ENCODE measurements at regions not wholly inside any gene's neighbourhood (a gene's known extent, or its start where the extent isn't known, plus 50 kb on each side); places are given as distances from the start of the nearest gene placed in this dataset.

DNA sequence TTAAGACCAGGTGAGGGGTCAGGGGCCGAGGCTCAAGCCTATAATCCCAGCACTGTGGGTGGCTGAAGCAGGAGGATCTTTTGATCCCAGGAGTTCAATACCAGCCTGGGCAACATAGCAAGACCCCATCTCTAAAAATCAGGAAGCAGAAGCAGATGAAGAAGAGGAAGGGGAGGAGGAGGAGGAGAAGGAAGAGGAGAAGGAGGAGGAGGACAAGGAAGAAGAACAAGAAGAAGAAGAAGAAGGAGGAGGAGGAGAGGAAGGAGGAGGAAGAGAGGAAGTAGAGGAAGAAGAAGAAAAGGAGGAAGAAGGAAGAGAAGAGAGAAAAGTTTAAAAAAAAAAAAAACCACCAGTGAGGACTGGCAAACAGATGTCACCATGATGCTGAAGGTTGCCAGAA lies 92.0 kb upstream of the TMEM26 start:
- POLR2A ChIA-PET = no interaction called here
- Histone ChIP-seq H3K4me3 (replicated peaks in 1 of 2; ENCODE audit: low read depth in 1 of 2, low read length in 2 of 2) (no peak overlapping the region), H3K9ac (ENCODE audit: low read length) (no peak overlapping the region), H3K4me1 (ENCODE audit: control insufficient read depth in 1 of 2, insufficient read depth in 2 of 2, low read length in 2 of 2) (no peaks in the 10 kb centered on the region), H2AFZ (ENCODE audit: low read depth, low read length, poor library complexity, severe bottlenecking) (no peak overlapping the region), H3K79me2 (ENCODE audit: insufficient read depth, low read length) (no peaks in the 10 kb centered on the region), H3K27me3 (ENCODE audit: insufficient read depth, low read length) (no peaks in the 10 kb centered on the region), H3K9me3 (ENCODE audit: control insufficient read depth in 1 of 2, insufficient read depth in 1 of 2, low read depth in 1 of 2, low read length in 2 of 2) (no peaks in the 10 kb centered on the region), H3K27ac (ENCODE audit: low read depth, low read length) (no peak overlapping the region), H3K36me3 (ENCODE audit: control insufficient read depth in 1 of 2, insufficient read depth in 2 of 2, low read length in 2 of 2) (no peaks in the 10 kb centered on the region), H3K4me2 (ENCODE audit: low read length) (no peak overlapping the region), H4K20me1 (ENCODE audit: insufficient read depth) (no peaks in the 10 kb centered on the region), H3K9me2 (ENCODE audit: insufficient read depth) (no peaks in the 10 kb centered on the region)
- RAD21 ChIA-PET (ENCODE audit: low non-redundant PET in 1 of 2, low total read pairs in 2 of 2, uncharacterized antibody in 2 of 2, unreplicated experiment in 2 of 2) = no interaction called here
- intact Hi-C loops (cut with micrococcal nuclease) = no loop called here
- ATAC-seq = no peak
- TF ChIP-seq ZNF274 (IDR thresholded peaks at IDR 0.05; ENCODE audit: low read depth, low read length) (no peak), SP1 (IDR thresholded peaks at IDR 0.05; ENCODE audit: low read depth) (no peak), RAD21 (IDR thresholded peaks at IDR 0.05; ENCODE audit: low read depth) (no peak), EZH2phosphoT487 (IDR thresholded peaks at IDR 0.05; ENCODE audit: borderline replicate concordance) (no peak), FOSL1 (IDR thresholded peaks at IDR 0.05; ENCODE audit: low read depth) (no peak), CEBPB (IDR thresholded peaks at IDR 0.05; ENCODE audit: low read depth) (no peak), ELF1 (IDR thresholded peaks at IDR 0.05; ENCODE audit: borderline replicate concordance, low read depth) (no peak), JUND (IDR thresholded peaks at IDR 0.05) (no peak), ZFX (IDR thresholded peaks at IDR 0.05) (no peak), EZH2 (IDR thresholded peaks at IDR 0.05) (no peak), TCF7L2 (IDR thresholded peaks at IDR 0.05; ENCODE audit: borderline replicate concordance, extremely low read depth, insufficient read depth, insufficient read length) (no peak), POLR2A (IDR thresholded peaks at IDR 0.05; ENCODE audit: borderline replicate concordance, extremely low read depth, insufficient read depth, insufficient read length) (no peak), EGR1 (IDR thresholded peaks at IDR 0.05; ENCODE audit: low read depth) (no peak), YY1 (IDR thresholded peaks at IDR 0.05; ENCODE audit: extremely low read depth, insufficient replicate concordance, low read depth, low read length) (no peak)
- TF ChIP-seq, protein P1, sequence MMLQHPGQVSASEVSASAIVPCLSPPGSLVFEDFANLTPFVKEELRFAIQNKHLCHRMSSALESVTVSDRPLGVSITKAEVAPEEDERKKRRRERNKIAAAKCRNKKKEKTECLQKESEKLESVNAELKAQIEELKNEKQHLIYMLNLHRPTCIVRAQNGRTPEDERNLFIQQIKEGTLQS (IDR thresholded peaks at IDR 0.05) = no peak
- TF ChIP-seq, protein P2, sequence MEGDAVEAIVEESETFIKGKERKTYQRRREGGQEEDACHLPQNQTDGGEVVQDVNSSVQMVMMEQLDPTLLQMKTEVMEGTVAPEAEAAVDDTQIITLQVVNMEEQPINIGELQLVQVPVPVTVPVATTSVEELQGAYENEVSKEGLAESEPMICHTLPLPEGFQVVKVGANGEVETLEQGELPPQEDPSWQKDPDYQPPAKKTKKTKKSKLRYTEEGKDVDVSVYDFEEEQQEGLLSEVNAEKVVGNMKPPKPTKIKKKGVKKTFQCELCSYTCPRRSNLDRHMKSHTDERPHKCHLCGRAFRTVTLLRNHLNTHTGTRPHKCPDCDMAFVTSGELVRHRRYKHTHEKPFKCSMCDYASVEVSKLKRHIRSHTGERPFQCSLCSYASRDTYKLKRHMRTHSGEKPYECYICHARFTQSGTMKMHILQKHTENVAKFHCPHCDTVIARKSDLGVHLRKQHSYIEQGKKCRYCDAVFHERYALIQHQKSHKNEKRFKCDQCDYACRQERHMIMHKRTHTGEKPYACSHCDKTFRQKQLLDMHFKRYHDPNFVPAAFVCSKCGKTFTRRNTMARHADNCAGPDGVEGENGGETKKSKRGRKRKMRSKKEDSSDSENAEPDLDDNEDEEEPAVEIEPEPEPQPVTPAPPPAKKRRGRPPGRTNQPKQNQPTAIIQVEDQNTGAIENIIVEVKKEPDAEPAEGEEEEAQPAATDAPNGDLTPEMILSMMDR (IDR thresholded peaks at IDR 0.05 in 2 of 3, conservative IDR thresholded peaks at IDR 0.05 in 1 of 3; ENCODE audit: borderline replicate concordance in 1 of 3, insufficient read depth in 1 of 3, low read depth in 2 of 3, low read length in 2 of 3) = no peak
- TF ChIP-seq, protein P3, sequence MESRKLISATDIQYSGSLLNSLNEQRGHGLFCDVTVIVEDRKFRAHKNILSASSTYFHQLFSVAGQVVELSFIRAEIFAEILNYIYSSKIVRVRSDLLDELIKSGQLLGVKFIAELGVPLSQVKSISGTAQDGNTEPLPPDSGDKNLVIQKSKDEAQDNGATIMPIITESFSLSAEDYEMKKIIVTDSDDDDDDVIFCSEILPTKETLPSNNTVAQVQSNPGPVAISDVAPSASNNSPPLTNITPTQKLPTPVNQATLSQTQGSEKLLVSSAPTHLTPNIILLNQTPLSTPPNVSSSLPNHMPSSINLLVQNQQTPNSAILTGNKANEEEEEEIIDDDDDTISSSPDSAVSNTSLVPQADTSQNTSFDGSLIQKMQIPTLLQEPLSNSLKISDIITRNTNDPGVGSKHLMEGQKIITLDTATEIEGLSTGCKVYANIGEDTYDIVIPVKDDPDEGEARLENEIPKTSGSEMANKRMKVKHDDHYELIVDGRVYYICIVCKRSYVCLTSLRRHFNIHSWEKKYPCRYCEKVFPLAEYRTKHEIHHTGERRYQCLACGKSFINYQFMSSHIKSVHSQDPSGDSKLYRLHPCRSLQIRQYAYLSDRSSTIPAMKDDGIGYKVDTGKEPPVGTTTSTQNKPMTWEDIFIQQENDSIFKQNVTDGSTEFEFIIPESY (IDR thresholded peaks at IDR 0.05; ENCODE audit: extremely low read depth, insufficient replicate concordance, low read length) = no peak
- CTCF ChIA-PET = no interaction called here
- no peak for DNase-seq (ENCODE audit: low read depth, low spot score)
- BruUV-seq (replicated peaks) = no TSS peak

Data from HCT116 (cell line).